Endothelial cell of umbilical vein (primary cell): ENCODE measurements at regions not wholly inside any gene's neighbourhood (a gene's known extent, or its start where the extent isn't known, plus 50 kb on each side); places are given as distances from the start of the nearest gene placed in this dataset.

Experiments
- BruUV-seq: library from RNA; stranded (reverse); fragments of 400-500 nt; replicated peaks from 2 replicates; lab custom pipeline; 2021; lab: Mats Ljungman, UMichigan
- CTCF ChIA-PET: fragments of 300-600, 350-600 bp; sonication (Branson Sonifier 250); formaldehyde crosslinking; loops from one replicate; lab custom pipeline; 2021; ENCODE audit warnings: antibody characterized with exemption, inconsistent platforms; lab: Charles Lee
- POLR2A ChIA-PET: fragments of 300-600, 350-600 bp; sonication (Branson Sonifier 250); formaldehyde crosslinking; loops from one replicate; lab custom pipeline; 2021; ENCODE audit warnings: antibody characterized with exemption, inconsistent platforms; lab: Charles Lee
- DNase-seq: peaks from one replicate; pipeline ENCODE4 v3.0.0-alpha.2; 2011; ENCODE audit warnings: low read depth, low spot score
- FAIRE-seq: peaks from 2 replicates; lab custom pipeline; 2011; peaks lifted over from hg19 to GRCh38; lab: Jason Lieb, UNC
- H2AFZ ChIP-seq: 2 replicates; pipeline ENCODE4 v1.6.0; 2012; ENCODE audit warnings: low read depth, low read length, control low read depth, inconsistent platforms
- H3K27ac ChIP-seq: 2 replicates; pipeline ENCODE4 v1.5.1; 2011; ENCODE audit warnings: low read depth, mild to moderate bottlenecking, control low read depth, low read length, moderate library complexity; ENCODE audit not compliant: insufficient read depth
- H3K27me3 ChIP-seq, 2 experiments: 2 replicates each; pipeline versions ENCODE4 v1.6.0 to v1.6.1; 2011; ENCODE audit warnings: low read length in 2 of 2, mixed read lengths in 1 of 2; ENCODE audit not compliant: control insufficient read depth in 2 of 2, insufficient read depth in 2 of 2
- H3K36me3 ChIP-seq, 2 experiments: 2 replicates in 1 of 2; 3 replicates in 1 of 2; pipeline ENCODE4 v1.5.1; 2011; ENCODE audit warnings: low read length in 2 of 2, mild to moderate bottlenecking in 1 of 2, moderate library complexity in 1 of 2; ENCODE audit not compliant: control insufficient read depth in 2 of 2, insufficient read depth in 2 of 2; ENCODE audit errors: extremely low read depth in 1 of 2
- H3K4me1 ChIP-seq: 3 replicates; pipeline ENCODE4 v1.5.1; 2011; ENCODE audit warnings: mild to moderate bottlenecking, low read length; ENCODE audit not compliant: control insufficient read depth, insufficient read depth; ENCODE audit errors: extremely low read depth
- H3K4me2 ChIP-seq: 2 replicates; pipeline ENCODE4 v1.6.1; 2011; ENCODE audit warnings: low read length, control low read depth, mixed read lengths; ENCODE audit not compliant: insufficient read depth
- H3K4me3 ChIP-seq, 3 experiments: fragments of 200-600 bp in 1 of 3; sonication (generic), shearing (Covaris generic) in 1 of 3; replicated peaks in 1 of 3; 2 replicates each; pipeline ENCODE4 v1.5.1; 2011 to 2016; ENCODE audit warnings: control low read depth in 3 of 3, low read length in 3 of 3, mild to moderate bottlenecking in 2 of 3, inconsistent platforms in 1 of 3, low read depth in 1 of 3, moderate library complexity in 1 of 3; ENCODE audit not compliant: insufficient read depth in 1 of 3
- H3K79me2 ChIP-seq: 2 replicates; pipeline ENCODE4 v1.6.0; 2012; ENCODE audit warnings: low read length, inconsistent platforms; ENCODE audit not compliant: control insufficient read depth, insufficient read depth
- H3K9ac ChIP-seq: replicated peaks from 2 replicates; pipeline ENCODE3; 2011; ENCODE audit warnings: low read length, control low read depth; ENCODE audit not compliant: insufficient read depth; ENCODE audit errors: extremely low read depth
- H3K9me1 ChIP-seq: replicated peaks from 3 replicates; pipeline ENCODE4 v1.6.0; 2011; ENCODE audit warnings: mild to moderate bottlenecking, low read length; ENCODE audit not compliant: control insufficient read depth, insufficient read depth; ENCODE audit errors: extremely low read depth
- H3K9me3 ChIP-seq: replicated peaks from 2 replicates; pipeline ENCODE4 v1.5.1; 2012; ENCODE audit warnings: low read length, inconsistent platforms; ENCODE audit not compliant: control insufficient read depth, insufficient read depth
- H4K20me1 ChIP-seq: replicated peaks from 2 replicates; pipeline ENCODE3; 2011; ENCODE audit warnings: mild to moderate bottlenecking, low read length; ENCODE audit not compliant: control insufficient read depth, insufficient read depth; ENCODE audit errors: extremely low read depth
- EZH2 ChIP-seq: IDR thresholded peaks from 2 replicates; pipeline ENCODE4 v1.6.1; 2012; ENCODE audit warnings: borderline replicate concordance, low read depth, mild to moderate bottlenecking, moderate library complexity, low read length, inconsistent platforms; ENCODE audit not compliant: severe bottlenecking
- FOS ChIP-seq: IDR thresholded peaks from 2 replicates; pipeline ENCODE4 v1.6.1; 2011; ENCODE audit warnings: mild to moderate bottlenecking, low read length, moderate library complexity, borderline replicate concordance; ENCODE audit not compliant: insufficient read depth
- GATA2 ChIP-seq: IDR thresholded peaks from 2 replicates; pipeline ENCODE4 v1.7.0; 2011; ENCODE audit warnings: low read depth, mild to moderate bottlenecking, moderate library complexity, mixed read lengths, low read length; ENCODE audit not compliant: insufficient read length, insufficient read depth
- JUN ChIP-seq: IDR thresholded peaks from 2 replicates; pipeline ENCODE4 v1.6.1; 2011; ENCODE audit warnings: borderline replicate concordance, low read depth; ENCODE audit not compliant: insufficient read length, insufficient read depth
- MYC ChIP-seq: IDR thresholded peaks from one replicate; pipeline ENCODE4 v1.6.1; 2011; ENCODE audit warnings: mild to moderate bottlenecking, low read depth, low read length
- POLR2A ChIP-seq: IDR thresholded peaks from 2 replicates; pipeline ENCODE4 v1.6.1; 2012; ENCODE audit warnings: low read depth, mild to moderate bottlenecking, control low read depth, low read length
- POLR2AphosphoS5 ChIP-seq: IDR thresholded peaks from 2 replicates; pipeline ENCODE4 v1.6.1; 2012; ENCODE audit warnings: low read depth, mild to moderate bottlenecking, control low read depth, low read length, moderate library complexity; ENCODE audit not compliant: insufficient read depth
- dilution Hi-C: fragments of 300-500 bp; cut with MboI; formaldehyde crosslinking; loops from one replicate; pipeline ENCODE4 v1.15.0; 2019; ENCODE audit warnings: low sequenced_read_pairs; ENCODE audit not compliant: extremely low pct_ligation_motif_present
- intact Hi-C: fragments of 100-400 bp; cut with micrococcal nuclease; formaldehyde crosslinking; loops from one replicate; pipeline ENCODE4 v1.10.0; 2022
- TF ChIP-seq, protein P1 (sequence below): IDR thresholded peaks from 2 replicates; pipeline ENCODE4 v1.6.1; 2011; ENCODE audit not compliant: insufficient read depth, insufficient read length
- TF ChIP-seq, protein P2 (sequence below), 2 donors: IDR thresholded peaks; 1 replicate in 1 of 2; 2 replicates in 1 of 2; pipeline ENCODE4 v1.5.1; 2011; ENCODE audit warnings: low read length in 2 of 2, mild to moderate bottlenecking in 2 of 2, moderate library complexity in 2 of 2, control low read depth in 1 of 2, inconsistent platforms in 1 of 2, low read depth in 1 of 2; ENCODE audit not compliant: insufficient read depth in 1 of 2; ENCODE audit errors: extremely low read depth in 1 of 2

DNA sequence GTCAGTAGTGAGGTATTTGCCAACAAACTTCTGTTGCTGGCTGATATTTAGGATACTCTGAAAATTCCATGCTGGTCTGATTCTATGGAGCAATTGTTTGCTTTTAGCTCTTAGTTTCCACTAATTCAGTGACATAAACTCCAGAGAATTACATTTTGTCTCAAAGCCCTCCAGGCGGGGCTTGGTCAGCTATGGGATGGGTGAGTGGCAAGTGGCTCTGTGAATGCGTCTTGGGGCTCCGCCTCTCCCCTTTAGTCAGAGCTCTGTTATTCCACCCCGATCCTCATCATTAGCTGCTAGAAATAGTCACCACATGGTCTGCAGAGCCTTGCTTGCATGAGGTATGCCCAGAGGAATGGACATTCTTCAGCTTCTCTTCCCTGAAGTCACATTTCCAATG, 540.6 kb downstream of the QKI start:
- CTCF ChIA-PET = interaction anchor here (1.0 to 2.3 kb wide), 3 partner anchors 155 to 538 kb away, joined by 4 to 15 read pairs (median 5); no protein-coding TSS in a partner anchor
- no peaks in the 10 kb centered on the region for H3K36me3 ChIP-seq
- BruUV-seq = no TSS peak
- no peak overlapping the region for H3K9ac ChIP-seq
- intact Hi-C loops = loop anchor here (5.0 kb wide), 1 partner anchor 1048 kb away; no protein-coding TSS in a partner anchor
- H2AFZ ChIP-seq = no peak overlapping the region
- H3K4me1 ChIP-seq = peaks cover 4% of the 10 kb centered on the region
- no peak for FAIRE-seq
- no peaks in the 10 kb centered on the region for H3K9me1 ChIP-seq
- dilution Hi-C loops = no loop called here
- DNase-seq = no peak
- H3K27me3 ChIP-seq = peaks cover 0 to 8% of the 10 kb centered on the region in 2 experiments
- H3K27ac ChIP-seq = no peak overlapping the region
- H4K20me1 ChIP-seq = no peaks in the 10 kb centered on the region
- H3K4me2 ChIP-seq = no peak overlapping the region
- TF ChIP-seq, protein P1, sequence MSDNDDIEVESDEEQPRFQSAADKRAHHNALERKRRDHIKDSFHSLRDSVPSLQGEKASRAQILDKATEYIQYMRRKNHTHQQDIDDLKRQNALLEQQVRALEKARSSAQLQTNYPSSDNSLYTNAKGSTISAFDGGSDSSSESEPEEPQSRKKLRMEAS = no peak
- TF ChIP-seq POLR2A (no peak), EZH2 (no peak), POLR2AphosphoS5 (no peak), MYC (no peak), FOS (no peak), GATA2 (no peak), JUN (no peak)
- TF ChIP-seq, protein P2, sequence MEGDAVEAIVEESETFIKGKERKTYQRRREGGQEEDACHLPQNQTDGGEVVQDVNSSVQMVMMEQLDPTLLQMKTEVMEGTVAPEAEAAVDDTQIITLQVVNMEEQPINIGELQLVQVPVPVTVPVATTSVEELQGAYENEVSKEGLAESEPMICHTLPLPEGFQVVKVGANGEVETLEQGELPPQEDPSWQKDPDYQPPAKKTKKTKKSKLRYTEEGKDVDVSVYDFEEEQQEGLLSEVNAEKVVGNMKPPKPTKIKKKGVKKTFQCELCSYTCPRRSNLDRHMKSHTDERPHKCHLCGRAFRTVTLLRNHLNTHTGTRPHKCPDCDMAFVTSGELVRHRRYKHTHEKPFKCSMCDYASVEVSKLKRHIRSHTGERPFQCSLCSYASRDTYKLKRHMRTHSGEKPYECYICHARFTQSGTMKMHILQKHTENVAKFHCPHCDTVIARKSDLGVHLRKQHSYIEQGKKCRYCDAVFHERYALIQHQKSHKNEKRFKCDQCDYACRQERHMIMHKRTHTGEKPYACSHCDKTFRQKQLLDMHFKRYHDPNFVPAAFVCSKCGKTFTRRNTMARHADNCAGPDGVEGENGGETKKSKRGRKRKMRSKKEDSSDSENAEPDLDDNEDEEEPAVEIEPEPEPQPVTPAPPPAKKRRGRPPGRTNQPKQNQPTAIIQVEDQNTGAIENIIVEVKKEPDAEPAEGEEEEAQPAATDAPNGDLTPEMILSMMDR (IDR thresholded peaks at IDR 0.05; ENCODE audit: extremely low read depth in 1 of 2, insufficient read depth in 1 of 2, low read depth in 1 of 2, low read length in 2 of 2) = no peak
- H3K4me3 ChIP-seq = no peak overlapping the region
- no peaks in the 10 kb centered on the region for H3K9me3 ChIP-seq
- H3K79me2 ChIP-seq = no peaks in the 10 kb centered on the region
- POLR2A ChIA-PET = no interaction called here
